PC-9 (cell line): ENCODE measurements at regions not wholly inside any gene's neighbourhood (a gene's known extent, or its start where the extent isn't known, plus 50 kb on each side); places are given as distances from the start of the nearest gene placed in this dataset.

Experiments used
- BruUV-seq: library from RNA; stranded (reverse); fragments of 400-500 nt; replicated peaks from 2 replicates; lab custom pipeline; 2021; lab: Mats Ljungman, UMichigan
- CTCF ChIA-PET: fragments of 300-600 bp; sonication (Branson Sonifier 250); formaldehyde crosslinking; loops from one replicate; lab custom pipeline; 2022; ENCODE audit warnings: antibody characterized with exemption; lab: Charles Lee
- POLR2A ChIA-PET: fragments of 300-600 bp; sonication (Branson Sonifier 250); formaldehyde crosslinking; loops from one replicate; lab custom pipeline; 2022; ENCODE audit warnings: antibody characterized with exemption; ENCODE audit not compliant: unreplicated experiment; lab: Charles Lee
- DNase-seq, 2 experiments: peaks; one replicate each; pipeline versions ENCODE4 v3.0.0 to v3.0.0-alpha.2; 2015 to 2022; ENCODE audit warnings: mixed read lengths in 1 of 2
- H2AFZ ChIP-seq: fragments of 200-600 bp; sonication (generic); 2 replicates; pipeline ENCODE4 v1.8.1; 2017; ENCODE audit warnings: antibody characterized with exemption
- H3F3A ChIP-seq: fragments of 200-600 bp; sonication (generic); 2 replicates; pipeline ENCODE4 v1.8.1; 2017; ENCODE audit warnings: antibody characterized with exemption, mild to moderate bottlenecking, low read depth; ENCODE audit not compliant: insufficient read depth
- H3K27ac ChIP-seq: fragments of 200-600 bp; sonication (generic); 2 replicates; pipeline ENCODE4 v1.6.1; 2016; ENCODE audit warnings: mixed run types
- H3K27me3 ChIP-seq: fragments of 200-600 bp; sonication (generic); 2 replicates; pipeline ENCODE4 v1.6.1; 2016; ENCODE audit warnings: low read depth, mixed run types; ENCODE audit not compliant: insufficient read depth
- H3K36me3 ChIP-seq: fragments of 200-600 bp; sonication (generic); 2 replicates; pipeline ENCODE4 v1.6.1; 2016; ENCODE audit warnings: low read depth, mixed run types
- H3K4me1 ChIP-seq: fragments of 200-600 bp; sonication (generic); replicated peaks from 2 replicates; pipeline ENCODE4 v1.6.1; 2016; ENCODE audit warnings: mixed run types; ENCODE audit not compliant: insufficient read depth
- H3K4me2 ChIP-seq: fragments of 200-600 bp; sonication (generic); 2 replicates; pipeline ENCODE4 v1.6.1; 2017; ENCODE audit warnings: mixed run types
- H3K4me3 ChIP-seq: fragments of 200-600 bp; sonication (generic); 2 replicates; pipeline ENCODE4 v1.6.1; 2016; ENCODE audit warnings: mixed run types
- H3K79me2 ChIP-seq: fragments of 200-600 bp; sonication (generic); 2 replicates; pipeline ENCODE4 v1.6.1; 2017; ENCODE audit warnings: low read depth, mixed run types
- H3K9me2 ChIP-seq: fragments of 200-600 bp; sonication (generic); 2 replicates; pipeline ENCODE4 v1.8.1; 2017; ENCODE audit warnings: mild to moderate bottlenecking; ENCODE audit not compliant: insufficient read depth
- H3K9me3 ChIP-seq: fragments of 200-600 bp; sonication (generic); 2 replicates; pipeline ENCODE4 v1.8.1; 2016; ENCODE audit warnings: low read depth; ENCODE audit not compliant: insufficient read depth
- H4K20me1 ChIP-seq: fragments of 200-600 bp; sonication (generic); 2 replicates; pipeline ENCODE4 v1.8.1; 2017; ENCODE audit not compliant: insufficient read depth
- EZH2 ChIP-seq: fragments of 200-600 bp; sonication (generic); IDR thresholded peaks from 2 replicates; pipeline ENCODE4 v1.8.0; 2017; ENCODE audit warnings: antibody characterized with exemption, low read depth
- intact Hi-C: fragments of 100-400 bp; cut with micrococcal nuclease; formaldehyde crosslinking; loops from one replicate; pipeline ENCODE4 v1.10.0; 2022; ENCODE audit not compliant: unreplicated experiment
- TF ChIP-seq, protein P1 (sequence below): fragments of 200-600 bp; sonication (generic); conservative IDR thresholded peaks from 2 replicates; pipeline ENCODE4 v1.6.1; 2017; ENCODE audit warnings: mixed run types, antibody characterized with exemption, mild to moderate bottlenecking, moderate library complexity

GRCh38 chr10:20396205-20396604 is 500.9 kb downstream of the NEBL start:
- no peak overlapping the region for H3K4me3 ChIP-seq
- H3K4me1 ChIP-seq, result no peaks in the 10 kb centered on the region
- no peaks in the 10 kb centered on the region for H3K9me2 ChIP-seq
- peaks cover 12% of the 10 kb centered on the region for H3K27me3 ChIP-seq
- H3K79me2 ChIP-seq, result no peaks in the 10 kb centered on the region
- H3K4me2 ChIP-seq, result no peak overlapping the region
- no peaks in the 10 kb centered on the region for H3K9me3 ChIP-seq
- no peak for DNase-seq
- H3K27ac ChIP-seq, result no peak overlapping the region
- intact Hi-C loops, result no loop called here
- H3K36me3 ChIP-seq, result no peaks in the 10 kb centered on the region
- no peak overlapping the region for H2AFZ ChIP-seq
- no TSS peak for BruUV-seq
- TF ChIP-seq, protein P1, sequence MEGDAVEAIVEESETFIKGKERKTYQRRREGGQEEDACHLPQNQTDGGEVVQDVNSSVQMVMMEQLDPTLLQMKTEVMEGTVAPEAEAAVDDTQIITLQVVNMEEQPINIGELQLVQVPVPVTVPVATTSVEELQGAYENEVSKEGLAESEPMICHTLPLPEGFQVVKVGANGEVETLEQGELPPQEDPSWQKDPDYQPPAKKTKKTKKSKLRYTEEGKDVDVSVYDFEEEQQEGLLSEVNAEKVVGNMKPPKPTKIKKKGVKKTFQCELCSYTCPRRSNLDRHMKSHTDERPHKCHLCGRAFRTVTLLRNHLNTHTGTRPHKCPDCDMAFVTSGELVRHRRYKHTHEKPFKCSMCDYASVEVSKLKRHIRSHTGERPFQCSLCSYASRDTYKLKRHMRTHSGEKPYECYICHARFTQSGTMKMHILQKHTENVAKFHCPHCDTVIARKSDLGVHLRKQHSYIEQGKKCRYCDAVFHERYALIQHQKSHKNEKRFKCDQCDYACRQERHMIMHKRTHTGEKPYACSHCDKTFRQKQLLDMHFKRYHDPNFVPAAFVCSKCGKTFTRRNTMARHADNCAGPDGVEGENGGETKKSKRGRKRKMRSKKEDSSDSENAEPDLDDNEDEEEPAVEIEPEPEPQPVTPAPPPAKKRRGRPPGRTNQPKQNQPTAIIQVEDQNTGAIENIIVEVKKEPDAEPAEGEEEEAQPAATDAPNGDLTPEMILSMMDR, result no peak
- no peak for TF ChIP-seq EZH2
- CTCF ChIA-PET, result no interaction called here
- POLR2A ChIA-PET, result no interaction called here
- H3F3A ChIP-seq, result no peaks in the 10 kb centered on the region
- no peaks in the 10 kb centered on the region for H4K20me1 ChIP-seq

- Histone ChIP-seq H3K9me3 (no peaks in the 10 kb centered on the region), H3K4me2 (no peak overlapping the region), H3K79me2 (no peaks in the 10 kb centered on the region), H3K4me1 (no peaks in the 10 kb centered on the region), H3K36me3 (no peaks in the 10 kb centered on the region), H3F3A (no peaks in the 10 kb centered on the region), H2AFZ (no peak overlapping the region), H3K27ac (no peak overlapping the region), H3K4me3 (no peak overlapping the region), H3K9me2 (no peaks in the 10 kb centered on the region), H3K27me3 (peaks cover 5% of the 10 kb centered on the region; the same call in 1 of the 2 replicates), H4K20me1 (no peaks in the 10 kb centered on the region)
- ChIA-PET CTCF (no interaction called here), POLR2A (no interaction called here)
- intact Hi-C loops, result no loop called here
- no peak for TF ChIP-seq EZH2
- TF ChIP-seq, protein P1, result no peak
- no peak for DNase-seq
- no TSS peak for BruUV-seq
These were observed 505.5 kb downstream of the NEBL start for GRCh38 chr10:20391629-20392028.

DNA sequence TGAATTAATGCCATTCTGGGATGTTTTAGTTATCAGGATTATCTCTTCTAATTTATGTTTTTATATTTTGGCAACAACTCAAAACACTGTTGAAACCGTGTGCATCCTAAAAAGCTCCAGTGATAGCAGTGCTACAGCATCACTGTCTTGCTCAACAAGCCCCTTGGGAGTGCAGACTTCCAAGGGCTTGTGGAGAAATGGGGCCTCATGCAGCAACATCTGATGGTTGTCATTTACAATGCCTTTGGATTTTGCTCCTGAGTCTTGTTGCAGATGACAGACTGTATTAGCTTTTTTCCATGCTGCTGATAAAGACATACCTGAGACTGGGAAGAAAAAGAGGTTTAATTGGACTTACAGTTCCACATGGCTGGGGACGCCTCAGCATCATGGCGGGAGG is 515.4 kb downstream of the NEBL start:
- BruUV-seq, result no TSS peak

More for the DNA sequence above, 515.4 kb downstream of the NEBL start:
- no peaks in the 10 kb centered on the region for H3K9me3 ChIP-seq
- H3K36me3 ChIP-seq, result no peaks in the 10 kb centered on the region
- H2AFZ ChIP-seq, result no peak overlapping the region
- H3K9me2 ChIP-seq, result no peaks in the 10 kb centered on the region
- ChIA-PET POLR2A (no interaction called here), CTCF (no interaction called here)
- intact Hi-C loops, result no loop called here
- no peaks in the 10 kb centered on the region for H3K79me2 ChIP-seq
- H3K27ac ChIP-seq, result no peak overlapping the region
- no peaks in the 10 kb centered on the region for H3F3A ChIP-seq
- H3K27me3 ChIP-seq, result no peaks in the 10 kb centered on the region
- no peak overlapping the region for H3K4me2 ChIP-seq
- TF ChIP-seq EZH2, result no peak
- TF ChIP-seq, protein P1, result no peak
- no peaks in the 10 kb centered on the region for H4K20me1 ChIP-seq
- no peak for DNase-seq
- no peak overlapping the region for H3K4me3 ChIP-seq
- H3K4me1 ChIP-seq, result no peaks in the 10 kb centered on the region
